ENCODE measurements at regions not wholly inside any gene's neighbourhood (a gene's known extent, or its start where the extent isn't known, plus 50 kb on each side); places are given as distances from the start of the nearest gene placed in this dataset.

DNA sequence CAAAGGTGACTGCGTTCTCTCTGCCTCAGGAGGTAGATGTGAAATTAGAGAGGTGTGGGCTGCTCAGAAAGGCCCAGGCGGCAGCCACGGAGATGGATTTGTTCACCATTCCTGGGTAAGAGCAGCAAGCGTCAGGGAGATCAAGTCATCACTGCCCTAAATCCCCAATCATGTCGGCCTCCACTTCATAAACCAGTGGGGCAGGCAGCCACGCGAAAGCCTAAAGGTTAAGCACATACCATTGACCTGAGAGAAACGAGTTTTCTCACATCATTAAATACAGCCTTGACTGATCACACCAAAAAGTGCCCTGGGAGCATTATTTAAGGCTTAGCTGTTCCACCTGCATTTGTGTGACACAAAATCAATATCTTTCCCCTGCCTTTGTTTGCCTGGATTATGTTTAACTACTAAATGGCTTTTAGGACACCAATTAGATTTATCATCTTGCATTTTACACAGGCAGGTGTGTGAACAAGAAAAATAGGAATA lies 50.7 kb upstream of the FOXB1 start:
- H3K4me1 Mint-ChIP-seq, result no peaks in the 10 kb centered on the region
- no peaks in the 10 kb centered on the region for H3K36me3 Mint-ChIP-seq (ENCODE audit: low read depth)
- no peak for ATAC-seq (replicated peaks)
- H3K4me3 Mint-ChIP-seq, result no peak overlapping the region
- H3K27ac Mint-ChIP-seq, result no peak overlapping the region
- H3K27me3 Mint-ChIP-seq, result peaks cover 20% of the 10 kb centered on the region
- H3K9me3 Mint-ChIP-seq, result no peaks in the 10 kb centered on the region

DNA sequence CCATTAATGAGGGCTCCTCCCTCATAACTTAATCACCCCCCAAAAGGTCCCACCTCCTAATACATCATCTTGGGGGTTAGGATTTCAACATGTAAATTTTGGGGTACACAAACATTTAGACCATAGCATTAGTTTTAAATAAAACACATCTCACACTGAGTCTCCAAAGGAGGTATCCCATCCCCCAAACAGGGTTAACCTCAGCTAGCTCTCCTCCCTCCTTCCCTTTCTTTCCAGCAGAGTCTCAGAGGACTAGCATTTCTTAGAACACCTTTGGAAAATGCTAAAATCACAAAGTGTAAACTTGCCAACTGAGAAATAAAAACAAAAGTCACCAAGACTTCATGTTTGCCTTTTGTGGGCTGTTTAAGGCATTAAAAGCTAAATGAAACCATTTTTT lies 51.2 kb upstream of the FOXB1 start:
- ATAC-seq (replicated peaks), result no peak
- Mint-ChIP-seq H3K27me3 (peaks cover 20% of the 10 kb centered on the region), H3K36me3 (ENCODE audit: low read depth) (no peaks in the 10 kb centered on the region), H3K27ac (no peak overlapping the region), H3K9me3 (no peaks in the 10 kb centered on the region), H3K4me3 (no peak overlapping the region), H3K4me1 (no peaks in the 10 kb centered on the region)

DNA sequence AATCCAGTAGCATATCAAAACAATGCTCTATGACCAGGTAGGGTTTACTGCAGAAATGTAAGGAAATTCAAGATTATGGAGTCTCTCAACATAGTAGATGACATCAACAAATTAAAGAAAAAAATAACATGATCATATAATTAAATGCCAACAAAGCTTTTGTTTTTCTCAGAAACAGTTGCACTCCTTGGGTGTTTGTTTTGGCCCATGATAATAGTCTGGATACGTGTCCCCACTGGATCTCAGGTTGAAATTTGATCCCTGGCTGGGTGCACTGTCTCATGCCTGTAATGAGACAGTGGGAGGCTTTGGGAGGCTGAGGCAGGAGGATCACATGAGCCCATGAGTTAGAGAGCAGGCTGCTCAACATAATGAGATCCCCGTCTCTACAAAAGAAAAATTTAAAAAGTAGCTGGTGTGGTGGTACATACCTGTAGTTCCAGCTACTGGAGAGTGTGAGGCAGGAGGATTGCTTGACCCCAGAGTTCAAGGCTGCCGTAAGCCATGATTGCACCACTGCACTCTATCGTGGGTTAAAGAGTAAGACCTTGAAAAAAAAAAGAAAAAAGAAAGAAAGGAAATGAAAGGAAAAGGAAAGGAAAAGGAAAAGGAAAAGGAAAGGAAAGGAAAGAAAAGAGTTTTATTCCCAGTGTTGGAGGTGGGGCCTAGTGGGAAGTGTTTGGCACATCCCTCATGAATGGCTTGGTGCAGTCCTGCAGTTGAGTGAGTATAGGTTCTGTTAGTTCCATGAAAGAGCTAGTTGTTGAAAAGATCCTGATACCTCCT lies 53.3 kb upstream of the FOXB1 start:
- no peaks in the 10 kb centered on the region for H3K36me3 Mint-ChIP-seq (ENCODE audit: low read depth)
- no peak overlapping the region for H3K4me3 Mint-ChIP-seq
- peaks cover 17% of the 10 kb centered on the region for H3K27me3 Mint-ChIP-seq
- H3K27ac Mint-ChIP-seq, result no peak overlapping the region
- no peaks in the 10 kb centered on the region for H3K9me3 Mint-ChIP-seq
- ATAC-seq (replicated peaks), result no peak
- no peaks in the 10 kb centered on the region for H3K4me1 Mint-ChIP-seq

DNA sequence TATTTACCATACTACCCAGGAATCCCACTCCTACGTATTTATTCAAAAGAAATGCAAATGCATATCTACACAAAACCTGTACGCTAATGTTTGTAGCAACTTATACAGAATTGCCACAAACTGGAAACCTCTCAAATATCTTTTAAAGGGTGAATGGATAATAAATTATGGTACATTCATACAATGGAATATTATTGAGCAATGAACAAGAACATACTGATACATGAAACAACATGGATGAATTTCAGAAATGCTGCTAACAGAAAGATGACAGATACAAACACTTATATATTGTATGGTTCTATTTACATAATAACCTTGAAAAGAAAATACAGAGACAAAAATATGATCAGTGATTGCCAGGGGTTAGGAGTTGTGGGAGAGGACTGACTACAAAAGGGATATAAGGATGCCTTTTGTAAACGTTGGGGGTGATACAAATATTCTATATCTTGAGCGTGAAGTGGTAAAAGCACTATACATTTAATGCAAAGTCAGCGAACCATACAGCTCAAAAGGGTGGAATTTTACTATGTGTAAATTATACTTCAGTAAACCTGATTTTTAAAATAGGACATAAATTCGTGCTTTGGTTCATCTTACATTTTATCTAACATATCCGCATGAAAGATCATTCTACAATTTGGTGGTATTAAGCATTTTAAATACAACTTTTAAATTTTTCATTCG lies 55.0 kb upstream of the FOXB1 start:
- no peak overlapping the region for H3K4me3 Mint-ChIP-seq
- H3K9me3 Mint-ChIP-seq, result no peaks in the 10 kb centered on the region
- ATAC-seq (replicated peaks), result no peak
- no peak overlapping the region for H3K27ac Mint-ChIP-seq
- H3K27me3 Mint-ChIP-seq, result peaks cover 9% of the 10 kb centered on the region
- H3K36me3 Mint-ChIP-seq (ENCODE audit: low read depth), result no peaks in the 10 kb centered on the region
- no peaks in the 10 kb centered on the region for H3K4me1 Mint-ChIP-seq

DNA sequence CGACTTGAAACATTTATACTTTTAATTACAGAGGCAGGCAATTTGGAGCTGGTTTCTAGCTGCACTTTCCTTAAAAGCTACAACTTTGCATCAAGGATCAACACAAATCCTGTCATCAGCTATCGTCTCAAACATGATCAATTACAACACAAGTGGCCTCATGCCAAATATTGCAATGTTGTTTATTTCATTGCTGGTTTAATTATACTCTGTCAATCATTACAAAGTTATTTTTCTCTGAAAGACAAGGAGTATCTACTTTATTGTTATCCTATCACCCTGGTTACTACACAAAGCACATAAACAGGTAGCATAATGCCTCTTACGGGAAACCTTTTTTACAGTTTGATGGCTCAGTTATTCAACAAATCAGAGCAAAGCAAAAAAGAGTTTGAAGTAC lies 58.0 kb upstream of the FOXB1 start:
- H3K4me3 Mint-ChIP-seq, result no peak overlapping the region
- H3K27me3 Mint-ChIP-seq, result peaks cover 15% of the 10 kb centered on the region
- no peak for ATAC-seq (replicated peaks)
- no peaks in the 10 kb centered on the region for H3K4me1 Mint-ChIP-seq
- H3K36me3 Mint-ChIP-seq (ENCODE audit: low read depth), result no peaks in the 10 kb centered on the region
- H3K9me3 Mint-ChIP-seq, result no peaks in the 10 kb centered on the region
- no peak overlapping the region for H3K27ac Mint-ChIP-seq

DNA sequence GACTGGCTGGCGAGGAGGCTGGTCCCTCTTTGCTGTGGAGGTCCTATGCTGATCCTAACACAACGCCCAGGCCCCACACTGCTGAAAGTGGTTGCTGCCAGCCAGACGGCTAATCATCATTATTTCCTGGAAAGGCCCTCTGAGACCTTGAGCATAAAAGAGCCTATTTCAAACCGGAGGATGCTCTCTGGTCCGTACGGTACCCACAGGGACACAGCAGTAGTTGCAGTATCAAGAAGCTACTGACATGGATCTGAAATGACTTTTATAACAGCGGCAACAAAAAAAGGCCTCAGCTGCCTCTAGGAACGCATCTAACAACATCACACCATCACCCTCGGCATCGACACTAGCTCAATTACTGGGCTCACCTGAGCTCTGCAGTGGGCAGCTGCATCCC lies 59.1 kb upstream of the FOXB1 start:
- no peaks in the 10 kb centered on the region for H3K9me3 Mint-ChIP-seq
- no peak for ATAC-seq (replicated peaks)
- H3K4me1 Mint-ChIP-seq, result no peaks in the 10 kb centered on the region
- H3K27me3 Mint-ChIP-seq, result peaks cover 15% of the 10 kb centered on the region
- H3K27ac Mint-ChIP-seq, result no peak overlapping the region
- H3K36me3 Mint-ChIP-seq (ENCODE audit: low read depth), result no peaks in the 10 kb centered on the region
- no peak overlapping the region for H3K4me3 Mint-ChIP-seq

DNA sequence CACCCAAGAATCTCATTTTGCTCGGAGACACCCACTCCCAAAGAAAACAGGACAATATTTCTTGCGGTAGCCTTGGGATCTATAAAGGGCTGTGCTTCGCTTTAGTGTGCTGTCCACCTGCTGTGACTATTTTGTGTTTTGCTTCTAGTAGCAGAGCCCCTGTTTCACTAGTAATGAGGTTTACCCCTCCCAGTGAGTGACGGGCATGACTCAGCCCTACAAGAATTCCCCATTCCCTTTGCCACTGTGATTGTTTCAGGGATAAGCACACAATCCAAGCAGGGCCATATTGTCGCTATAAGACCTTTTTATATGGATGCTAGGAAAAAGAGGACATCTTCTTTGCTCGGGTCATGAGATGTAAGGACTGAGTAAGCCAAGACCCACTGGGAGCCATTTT lies 62.5 kb upstream of the FOXB1 start:
- Mint-ChIP-seq H3K36me3 (ENCODE audit: low read depth) (no peaks in the 10 kb centered on the region), H3K27ac (no peak overlapping the region), H3K9me3 (no peaks in the 10 kb centered on the region), H3K27me3 (peaks cover 17% of the 10 kb centered on the region), H3K4me3 (no peak overlapping the region), H3K4me1 (no peaks in the 10 kb centered on the region)
- ATAC-seq (replicated peaks), result no peak

DNA sequence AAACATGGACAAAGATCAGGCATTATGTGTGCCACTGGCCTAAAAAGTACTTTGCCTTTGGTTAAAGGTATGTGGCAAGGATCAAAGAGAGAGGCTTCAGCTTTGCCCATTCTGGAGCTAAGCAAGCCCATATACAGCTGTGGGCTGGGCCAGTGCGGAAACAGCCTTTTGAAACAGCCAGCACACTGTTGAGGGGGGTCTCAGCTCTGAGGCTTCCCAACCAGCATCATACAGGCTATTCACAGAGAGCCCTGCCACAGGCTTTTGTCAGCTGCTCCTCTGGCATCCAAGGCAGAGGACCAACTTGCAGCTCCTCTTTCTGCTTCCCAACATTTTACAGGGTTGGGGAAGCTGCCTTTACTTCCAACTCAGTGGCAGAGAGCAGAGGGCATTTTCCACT lies 63.2 kb upstream of the FOXB1 start:
- peaks cover 17% of the 10 kb centered on the region for H3K27me3 Mint-ChIP-seq
- no peaks in the 10 kb centered on the region for H3K4me1 Mint-ChIP-seq
- no peaks in the 10 kb centered on the region for H3K9me3 Mint-ChIP-seq
- H3K36me3 Mint-ChIP-seq (ENCODE audit: low read depth), result no peaks in the 10 kb centered on the region
- no peak overlapping the region for H3K27ac Mint-ChIP-seq
- ATAC-seq (replicated peaks), result no peak
- H3K4me3 Mint-ChIP-seq, result no peak overlapping the region

DNA sequence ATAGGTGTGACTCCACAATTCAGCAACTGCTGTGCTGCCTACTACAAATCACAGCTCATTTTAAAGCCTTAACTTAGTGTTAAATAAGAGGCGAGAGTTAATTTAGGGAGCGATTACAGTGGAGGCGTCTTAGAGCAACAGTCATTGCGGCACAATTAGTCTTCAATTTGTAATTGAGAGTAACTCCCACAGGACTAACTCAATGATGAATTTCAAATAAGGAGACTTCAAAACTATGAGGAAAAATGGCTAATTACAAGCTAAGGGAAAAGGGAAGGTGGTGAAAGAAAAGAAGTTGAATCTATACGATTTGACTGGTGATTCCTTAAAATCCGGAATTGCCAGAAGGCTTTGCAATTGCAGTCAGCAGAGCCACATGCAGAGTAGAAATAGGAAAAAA lies 63.7 kb upstream of the FOXB1 start:
- Mint-ChIP-seq H3K27me3 (peaks cover 17% of the 10 kb centered on the region), H3K4me3 (no peak overlapping the region), H3K4me1 (no peaks in the 10 kb centered on the region), H3K36me3 (ENCODE audit: low read depth) (no peaks in the 10 kb centered on the region), H3K27ac (no peak overlapping the region), H3K9me3 (no peaks in the 10 kb centered on the region)
- ATAC-seq (replicated peaks), result no peak

DNA sequence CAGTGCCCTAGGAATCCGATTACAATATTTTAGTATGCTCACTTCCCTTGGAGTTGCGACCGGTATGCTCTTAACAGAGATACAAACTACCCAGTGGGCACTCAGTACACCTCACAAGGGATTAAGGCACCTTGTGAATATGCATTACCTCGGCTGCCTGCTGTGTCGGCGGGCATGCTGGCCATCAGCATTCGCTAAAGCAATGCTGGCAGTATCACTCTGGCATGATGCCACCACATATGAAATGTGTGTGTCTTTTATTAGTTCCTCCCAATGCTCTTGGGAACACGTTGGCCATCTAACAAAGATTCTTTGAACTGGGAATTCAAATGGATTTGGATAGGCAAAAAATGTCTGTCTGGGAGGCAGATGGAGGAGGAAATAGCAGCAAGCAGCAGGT lies 67.4 kb upstream of the FOXB1 start:
- Mint-ChIP-seq H3K4me3 (no peak overlapping the region), H3K27me3 (peaks cover 17% of the 10 kb centered on the region), H3K27ac (no peak overlapping the region), H3K4me1 (no peaks in the 10 kb centered on the region), H3K36me3 (ENCODE audit: low read depth) (no peaks in the 10 kb centered on the region), H3K9me3 (no peaks in the 10 kb centered on the region)
- no peak for ATAC-seq (replicated peaks)

DNA sequence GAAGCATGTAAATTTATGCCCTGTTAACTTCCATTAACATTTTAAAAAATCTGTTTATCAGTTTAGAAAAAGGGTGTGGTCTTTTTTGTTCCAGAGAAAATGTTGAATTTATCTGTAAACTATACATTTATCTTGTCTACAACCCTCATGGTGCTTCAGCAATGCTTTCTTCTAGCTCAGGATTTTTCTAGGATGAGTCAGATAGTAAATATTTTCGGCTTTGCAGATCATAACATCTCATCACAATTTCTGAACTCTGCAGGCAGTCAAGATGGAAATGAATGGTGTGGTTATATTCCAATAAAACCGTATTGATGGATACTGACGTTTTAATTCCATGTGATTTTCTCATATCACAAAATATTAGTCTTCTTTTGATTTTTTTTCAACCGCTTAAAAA lies 70.5 kb upstream of the FOXB1 start:
- no peaks in the 10 kb centered on the region for H3K9me3 Mint-ChIP-seq
- no peak overlapping the region for H3K27ac Mint-ChIP-seq
- no peaks in the 10 kb centered on the region for H3K4me1 Mint-ChIP-seq
- ATAC-seq (replicated peaks), result no peak
- no peak overlapping the region for H3K4me3 Mint-ChIP-seq
- peaks cover 24% of the 10 kb centered on the region for H3K27me3 Mint-ChIP-seq
- no peaks in the 10 kb centered on the region for H3K36me3 Mint-ChIP-seq (ENCODE audit: low read depth)

DNA sequence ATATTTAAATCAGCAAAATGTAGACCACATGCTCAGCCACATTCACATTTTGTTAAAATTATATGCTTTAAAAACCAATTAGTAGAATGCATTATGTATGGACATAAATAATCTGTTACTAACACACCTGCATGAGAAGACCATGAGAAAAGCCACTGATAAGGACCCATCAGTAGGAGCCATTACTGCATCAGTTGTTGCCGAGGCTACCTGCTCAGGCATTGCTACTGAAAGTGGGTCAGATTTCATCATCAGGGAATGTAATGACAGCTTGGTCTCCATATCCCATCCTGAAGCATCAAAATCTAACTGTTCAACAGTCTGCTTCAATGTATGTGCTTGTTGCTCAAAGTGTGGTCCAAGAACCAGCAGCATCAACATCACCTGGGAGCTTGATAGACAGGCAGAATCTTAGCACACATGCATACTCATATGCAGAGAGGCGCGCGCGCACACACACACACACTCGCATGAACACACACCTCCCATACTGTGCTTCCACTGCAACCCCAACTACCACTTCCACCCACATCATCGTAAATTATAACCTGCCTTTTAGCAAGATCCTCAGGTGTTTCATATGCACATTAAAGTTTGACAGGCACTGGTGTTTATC lies 72.4 kb upstream of the FOXB1 start:
- Mint-ChIP-seq H3K27ac (no peak overlapping the region), H3K27me3 (peaks cover 29% of the 10 kb centered on the region), H3K4me1 (no peaks in the 10 kb centered on the region), H3K9me3 (no peaks in the 10 kb centered on the region), H3K36me3 (ENCODE audit: low read depth) (no peaks in the 10 kb centered on the region), H3K4me3 (no peak overlapping the region)
- no peak for ATAC-seq (replicated peaks)

DNA sequence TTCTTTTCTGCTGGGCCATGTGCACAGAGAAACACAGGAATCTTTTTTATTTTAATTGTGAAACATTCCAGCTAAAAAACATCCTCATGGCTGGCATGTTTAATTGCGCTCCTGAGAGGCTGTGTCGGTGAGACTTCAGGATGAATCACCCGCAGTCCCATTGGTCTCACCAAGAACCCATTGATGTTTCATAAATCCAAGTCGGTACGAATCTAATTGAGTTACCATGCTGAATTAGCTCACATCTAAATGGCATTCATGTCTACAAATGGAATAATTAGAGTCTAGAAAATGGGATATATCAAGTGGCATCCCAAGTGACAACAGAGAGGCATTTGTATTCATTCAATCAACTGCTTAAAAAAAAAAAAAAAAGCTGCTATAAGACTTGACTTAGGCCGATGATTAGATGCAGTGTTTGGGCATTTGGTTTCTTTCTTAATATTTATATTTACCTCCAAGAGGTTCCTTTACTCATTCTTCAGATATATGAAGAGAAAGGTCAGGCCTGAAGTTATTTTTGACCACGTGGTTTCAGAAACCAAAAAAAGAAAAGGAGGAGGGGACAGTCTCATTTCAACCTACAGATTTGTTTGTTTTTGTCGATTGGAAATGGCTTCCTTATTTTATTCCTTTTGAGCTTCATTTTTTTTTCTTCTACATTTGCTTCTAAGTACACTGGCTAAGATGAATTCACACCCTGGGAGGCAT lies 79.1 kb upstream of the FOXB1 start:
- Mint-ChIP-seq H3K4me1 (peaks cover 3% of the 10 kb centered on the region), H3K36me3 (ENCODE audit: low read depth) (no peaks in the 10 kb centered on the region), H3K9me3 (no peaks in the 10 kb centered on the region), H3K27ac (no peak overlapping the region), H3K27me3 (peaks cover 17% of the 10 kb centered on the region), H3K4me3 (no peak overlapping the region)
- no peak for ATAC-seq (replicated peaks)

DNA sequence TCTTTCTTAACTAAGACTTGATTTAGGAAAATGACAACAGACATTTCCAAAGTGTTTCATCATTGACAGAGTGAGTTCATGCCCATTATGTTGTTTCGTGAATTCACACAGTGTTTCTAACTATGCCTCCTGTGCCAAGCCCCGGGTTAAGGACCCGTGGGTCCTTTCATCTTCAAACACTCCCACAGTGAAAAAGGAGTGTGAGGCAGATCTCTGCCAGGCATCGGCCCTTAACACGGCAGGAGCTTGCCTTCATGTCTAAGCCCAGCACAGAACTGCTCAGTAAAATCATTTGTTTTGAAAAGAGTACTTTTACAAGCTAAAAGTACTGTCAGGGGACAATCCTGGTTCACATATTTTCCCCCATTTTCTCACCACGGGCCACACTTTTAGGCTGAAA lies 80.0 kb upstream of the FOXB1 start:
- no peak for ATAC-seq (replicated peaks)
- Mint-ChIP-seq H3K9me3 (no peaks in the 10 kb centered on the region), H3K4me1 (peaks cover 12% of the 10 kb centered on the region), H3K36me3 (ENCODE audit: low read depth) (no peaks in the 10 kb centered on the region), H3K27ac (no peak overlapping the region), H3K4me3 (no peak overlapping the region), H3K27me3 (peaks cover 13% of the 10 kb centered on the region)
